ENCODE measurements at regions not wholly inside any gene's neighbourhood (a gene's known extent, or its start where the extent isn't known, plus 50 kb on each side); places are given as distances from the start of the nearest gene placed in this dataset.

DNA sequence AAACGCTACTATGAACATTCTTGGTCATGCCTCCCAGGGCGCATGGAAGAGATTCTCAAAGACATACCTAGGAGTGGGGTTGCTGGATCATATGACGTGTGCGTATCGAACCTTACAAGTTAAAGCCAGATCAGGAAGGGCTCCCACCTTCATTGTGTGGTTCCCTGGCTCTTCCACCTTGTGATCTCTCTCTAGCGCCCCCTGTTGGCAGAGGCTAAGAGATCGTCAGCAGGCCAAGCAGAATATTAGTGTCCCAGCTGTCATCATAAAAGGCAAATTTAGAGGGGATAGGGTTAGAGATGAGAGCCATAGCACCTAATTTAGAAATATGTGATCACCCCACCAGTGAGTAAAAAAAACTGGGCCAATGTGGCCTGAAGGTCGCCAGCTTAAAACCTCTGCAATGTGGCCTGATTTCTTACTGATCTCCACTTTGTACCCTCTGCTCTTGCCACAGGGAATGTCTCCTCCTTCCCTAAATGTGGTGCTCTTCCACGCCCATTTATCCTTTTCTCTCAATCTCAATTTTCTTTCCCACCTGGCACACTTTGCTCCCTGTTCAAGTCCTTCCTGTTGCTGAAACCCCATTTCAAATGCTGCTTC lies 91.7 kb upstream of the SHB start:
- Histone ChIP-seq H3K27ac (ENCODE audit: low read depth, low read length) (no peak overlapping the region), H3K4me3 (ENCODE audit: low read depth in 1 of 5, low read length in 5 of 5) (no peak overlapping the region), H3K36me3 (ENCODE audit: control insufficient read depth in 5 of 5, insufficient read depth in 5 of 5, low read length in 5 of 5) (no peaks in the 10 kb centered on the region)

DNA sequence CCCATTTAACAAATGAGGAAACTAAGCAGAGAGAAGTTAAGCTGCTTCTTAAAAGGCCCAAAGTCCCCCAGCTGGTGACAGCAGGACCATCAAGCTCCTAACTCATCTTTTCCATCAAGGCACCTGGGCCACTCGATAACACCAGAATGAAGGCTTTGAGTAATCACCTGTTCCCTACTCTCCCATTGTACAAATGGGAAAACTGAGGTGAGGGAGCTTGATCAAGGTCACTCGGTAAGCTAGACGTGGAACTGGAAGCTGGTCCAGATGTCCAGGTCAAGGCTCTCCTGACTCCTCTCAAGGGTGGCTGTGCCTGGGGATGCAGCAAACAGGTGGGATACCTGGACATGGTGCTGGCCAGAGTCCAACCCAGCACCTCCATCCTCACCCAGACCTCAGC lies 90.6 kb upstream of the SHB start:
- Histone ChIP-seq H3K9ac (ENCODE audit: low read length in 5 of 5) (no peak overlapping the region), H3K27me3 (ENCODE audit: control insufficient read depth in 5 of 5, insufficient read depth in 4 of 5, low read length in 5 of 5) (peaks cover 0 to 3% (median 0%) of the 10 kb centered on the region in 5 donors), H3K4me3 (ENCODE audit: low read depth in 1 of 5, low read length in 5 of 5) (no peak overlapping the region), H3K36me3 (ENCODE audit: control insufficient read depth in 5 of 5, insufficient read depth in 5 of 5, low read length in 5 of 5) (no peaks in the 10 kb centered on the region), H3K4me1 (ENCODE audit: control insufficient read depth in 5 of 5, insufficient read depth in 5 of 5, low read length in 5 of 5) (peaks cover 0 to 34% (median 21%) of the 10 kb centered on the region in 5 donors), H3K27ac (ENCODE audit: low read depth, low read length) (no peak overlapping the region), H3K9me3 (ENCODE audit: control insufficient read depth in 5 of 5, low read length in 5 of 5) (no peaks in the 10 kb centered on the region)

More for the DNA sequence above, 91.7 kb upstream of the SHB start:
- H3K27me3 ChIP-seq (ENCODE audit: control insufficient read depth in 5 of 5, insufficient read depth in 4 of 5, low read length in 5 of 5), result no peaks in the 10 kb centered on the region
- H3K9me3 ChIP-seq (ENCODE audit: control insufficient read depth in 5 of 5, low read length in 5 of 5), result no peaks in the 10 kb centered on the region
- H3K4me1 ChIP-seq (ENCODE audit: control insufficient read depth in 5 of 5, insufficient read depth in 5 of 5, low read length in 5 of 5), result peaks cover 0 to 41% (median 24%) of the 10 kb centered on the region in 5 donors
- H3K9ac ChIP-seq (ENCODE audit: low read length in 5 of 5), result no peak overlapping the region

DNA sequence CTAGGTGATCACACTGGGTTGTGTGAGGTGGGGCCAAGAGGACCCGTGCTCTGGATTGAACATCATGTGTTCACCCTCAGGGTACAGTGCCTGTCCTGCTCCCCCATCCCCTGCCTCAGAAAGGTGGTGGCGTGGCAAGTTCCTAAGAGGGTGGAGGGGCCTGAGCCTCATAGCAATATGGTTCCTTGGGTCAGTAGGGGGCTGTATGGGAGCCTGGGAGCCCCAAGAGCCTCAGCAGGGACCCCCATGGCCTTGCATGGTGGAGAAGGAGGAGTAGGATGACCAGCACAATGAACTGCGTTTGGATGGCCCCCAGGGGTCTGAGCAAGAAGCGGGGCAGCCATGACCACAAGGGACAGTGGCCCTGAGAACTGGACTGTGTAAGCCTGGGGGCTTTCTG lies 89.6 kb upstream of the SHB start:
- no peaks in the 10 kb centered on the region for H3K36me3 ChIP-seq (ENCODE audit: control insufficient read depth in 5 of 5, insufficient read depth in 5 of 5, low read length in 5 of 5)
- H3K9me3 ChIP-seq (ENCODE audit: control insufficient read depth in 5 of 5, low read length in 5 of 5), result no peaks in the 10 kb centered on the region
- no peak overlapping the region for H3K27ac ChIP-seq (ENCODE audit: low read depth, low read length)
- no peak overlapping the region for H3K4me3 ChIP-seq (ENCODE audit: low read depth in 1 of 5, low read length in 5 of 5)
- H3K9ac ChIP-seq (ENCODE audit: low read length in 5 of 5), result no peak overlapping the region
- H3K4me1 ChIP-seq (ENCODE audit: control insufficient read depth in 5 of 5, insufficient read depth in 5 of 5, low read length in 5 of 5), result peaks cover 0 to 24% (median 14%) of the 10 kb centered on the region in 5 donors
- peaks cover 0 to 3% (median 0%) of the 10 kb centered on the region in 5 donors for H3K27me3 ChIP-seq (ENCODE audit: control insufficient read depth in 5 of 5, insufficient read depth in 4 of 5, low read length in 5 of 5)

DNA sequence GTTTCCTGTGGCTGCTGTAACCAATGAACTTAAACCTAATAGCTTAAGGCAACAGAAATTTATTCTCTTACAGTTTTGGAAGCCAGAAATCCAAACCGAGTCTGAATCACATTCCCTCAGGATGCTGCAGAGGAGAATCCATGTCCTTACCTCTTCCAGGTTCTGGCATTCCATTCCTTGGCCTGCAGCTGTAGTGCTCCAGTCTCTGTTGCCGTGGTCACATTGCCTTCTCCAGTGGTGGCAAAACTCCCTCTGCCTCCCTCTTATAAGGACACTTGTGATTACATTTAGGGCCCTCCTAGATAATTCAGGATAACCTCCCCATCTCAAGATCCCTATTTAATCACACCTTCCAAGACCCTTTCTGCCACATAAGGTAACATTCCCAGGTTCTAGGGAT lies 88.7 kb upstream of the SHB start:
- Histone ChIP-seq H3K27ac (ENCODE audit: low read depth, low read length) (no peak overlapping the region), H3K9ac (ENCODE audit: low read length in 5 of 5) (no peak overlapping the region), H3K4me1 (ENCODE audit: control insufficient read depth in 5 of 5, insufficient read depth in 5 of 5, low read length in 5 of 5) (peaks cover 0 to 15% (median 7%) of the 10 kb centered on the region in 5 donors), H3K27me3 (ENCODE audit: control insufficient read depth in 5 of 5, insufficient read depth in 4 of 5, low read length in 5 of 5) (peaks cover 0 to 3% (median 0%) of the 10 kb centered on the region in 5 donors), H3K9me3 (ENCODE audit: control insufficient read depth in 5 of 5, low read length in 5 of 5) (no peaks in the 10 kb centered on the region), H3K36me3 (ENCODE audit: control insufficient read depth in 5 of 5, insufficient read depth in 5 of 5, low read length in 5 of 5) (no peaks in the 10 kb centered on the region), H3K4me3 (ENCODE audit: low read depth in 1 of 5, low read length in 5 of 5) (no peak overlapping the region)

DNA sequence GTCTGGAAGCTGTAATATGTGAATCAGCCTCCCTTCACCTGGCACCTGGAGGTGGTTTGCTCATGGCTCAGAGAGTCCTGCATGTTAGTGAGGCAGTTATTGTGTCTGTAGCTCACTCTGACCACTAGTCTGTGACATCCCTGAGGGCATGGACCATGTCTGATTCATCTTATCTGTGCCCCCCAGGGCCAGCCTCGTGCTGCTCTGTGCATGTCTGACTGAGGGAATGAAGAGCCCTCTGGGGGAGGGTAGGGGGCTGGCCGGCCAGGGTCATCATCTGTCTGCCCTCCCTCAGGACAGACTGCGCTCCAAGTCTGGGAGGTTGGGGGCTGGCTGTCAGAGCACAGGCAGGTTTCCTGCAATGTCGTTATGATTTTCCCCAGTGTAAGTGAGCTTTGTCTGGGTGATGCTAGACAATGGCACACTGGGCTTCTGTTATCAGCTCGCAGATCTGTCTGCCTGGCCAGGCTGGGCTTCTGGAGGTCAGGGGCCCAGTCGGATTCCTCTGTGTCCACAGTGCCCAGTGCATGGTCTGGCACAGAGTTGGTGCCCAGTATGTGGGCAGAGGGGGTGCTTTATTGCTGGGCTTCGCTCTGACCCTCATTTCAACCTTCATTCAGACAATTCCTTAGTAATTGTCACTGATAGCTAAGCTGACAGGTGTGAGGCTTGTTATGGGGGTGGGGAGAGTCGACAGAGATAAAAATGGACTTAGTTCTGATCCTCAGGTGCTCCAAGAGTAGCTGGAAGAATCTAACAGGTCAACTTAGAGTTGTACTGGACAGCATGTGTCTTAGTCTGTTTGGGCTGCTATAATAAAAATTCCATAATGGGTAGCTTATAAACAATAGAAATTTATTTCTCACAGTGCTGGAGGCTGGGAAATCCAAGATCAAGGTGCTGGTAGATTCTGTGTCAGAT lies 85.7 kb upstream of the SHB start:
- no peaks in the 10 kb centered on the region for H3K4me1 ChIP-seq (ENCODE audit: control insufficient read depth in 5 of 5, insufficient read depth in 5 of 5, low read length in 5 of 5)
- no peak overlapping the region for H3K4me3 ChIP-seq (ENCODE audit: low read depth in 1 of 5, low read length in 5 of 5)
- no peaks in the 10 kb centered on the region for H3K9me3 ChIP-seq (ENCODE audit: control insufficient read depth in 5 of 5, low read length in 5 of 5)
- H3K9ac ChIP-seq (ENCODE audit: low read length in 5 of 5), result no peak overlapping the region
- H3K27ac ChIP-seq (ENCODE audit: low read depth, low read length), result no peak overlapping the region
- no peaks in the 10 kb centered on the region for H3K36me3 ChIP-seq (ENCODE audit: control insufficient read depth in 5 of 5, insufficient read depth in 5 of 5, low read length in 5 of 5)
- peaks cover 0 to 5% (median 3%) of the 10 kb centered on the region in 5 donors for H3K27me3 ChIP-seq (ENCODE audit: control insufficient read depth in 5 of 5, insufficient read depth in 4 of 5, low read length in 5 of 5)

DNA sequence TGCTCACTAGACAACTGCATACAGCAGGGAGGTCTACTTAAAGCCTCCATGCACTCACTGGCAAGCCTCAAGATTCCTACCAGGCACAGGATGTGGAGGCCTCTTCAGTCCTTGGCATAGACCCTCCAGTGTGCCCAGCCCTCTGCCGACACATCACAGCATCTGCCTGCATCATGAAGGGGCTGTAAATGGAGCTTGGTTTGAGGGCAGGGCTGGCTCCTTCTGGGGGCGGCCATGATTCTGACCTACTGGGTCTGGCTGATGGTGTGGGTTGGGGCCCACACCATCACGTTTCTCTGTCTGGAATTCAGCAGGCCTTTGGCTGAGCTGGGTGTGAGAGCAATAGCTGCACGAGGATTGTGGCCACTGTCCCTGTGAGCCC lies 84.9 kb upstream of the SHB start:
- Histone ChIP-seq H3K27me3 (ENCODE audit: control insufficient read depth in 5 of 5, insufficient read depth in 4 of 5, low read length in 5 of 5) (peaks cover 0 to 5% (median 3%) of the 10 kb centered on the region in 5 donors), H3K9ac (ENCODE audit: low read length in 5 of 5) (no peak overlapping the region), H3K4me1 (ENCODE audit: control insufficient read depth in 5 of 5, insufficient read depth in 5 of 5, low read length in 5 of 5) (no peaks in the 10 kb centered on the region), H3K9me3 (ENCODE audit: control insufficient read depth in 5 of 5, low read length in 5 of 5) (no peaks in the 10 kb centered on the region), H3K27ac (ENCODE audit: low read depth, low read length) (no peak overlapping the region), H3K4me3 (ENCODE audit: low read depth in 1 of 5, low read length in 5 of 5) (no peak overlapping the region), H3K36me3 (ENCODE audit: control insufficient read depth in 5 of 5, insufficient read depth in 5 of 5, low read length in 5 of 5) (no peaks in the 10 kb centered on the region)

DNA sequence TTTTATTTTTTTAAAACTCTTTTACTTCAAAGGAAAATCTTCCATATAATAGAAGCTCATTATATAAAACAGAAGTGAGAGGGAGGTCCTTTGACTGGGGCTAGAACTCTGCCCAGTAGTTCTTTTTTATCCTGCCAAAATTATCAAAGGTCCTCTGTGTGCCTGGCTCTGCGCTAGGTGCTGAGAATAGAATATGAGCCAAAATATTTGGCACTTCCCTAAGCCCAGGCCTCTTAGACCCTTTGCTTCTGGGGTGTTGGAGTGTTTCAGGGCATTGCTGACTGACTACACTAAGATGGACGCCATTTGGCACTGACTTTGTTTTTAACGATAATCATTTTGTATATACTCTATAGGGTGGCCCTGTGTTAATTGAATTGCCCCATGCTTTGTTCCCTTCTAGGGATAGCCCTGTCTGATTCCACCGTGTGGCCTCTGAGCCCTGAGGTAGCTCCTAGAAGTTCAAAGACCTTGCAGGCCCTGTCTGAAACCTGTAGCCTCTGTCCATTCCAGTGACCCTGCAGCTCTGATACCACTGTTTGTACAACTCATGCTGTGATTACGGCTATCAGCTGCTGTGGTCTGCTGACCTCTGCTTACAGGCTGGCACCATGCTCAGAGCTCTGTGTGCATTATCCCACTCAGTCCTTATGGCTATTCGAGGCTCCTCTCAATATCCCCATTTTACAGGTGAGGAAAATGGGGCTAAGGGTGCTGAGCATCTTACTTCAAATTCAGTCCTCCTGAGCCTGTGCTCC lies 84.3 kb upstream of the SHB start:
- Histone ChIP-seq H3K9me3 (ENCODE audit: control insufficient read depth in 5 of 5, low read length in 5 of 5) (no peaks in the 10 kb centered on the region), H3K27ac (ENCODE audit: low read depth, low read length) (no peak overlapping the region), H3K9ac (ENCODE audit: low read length in 5 of 5) (no peak overlapping the region), H3K36me3 (ENCODE audit: control insufficient read depth in 5 of 5, insufficient read depth in 5 of 5, low read length in 5 of 5) (no peaks in the 10 kb centered on the region), H3K4me1 (ENCODE audit: control insufficient read depth in 5 of 5, insufficient read depth in 5 of 5, low read length in 5 of 5) (no peaks in the 10 kb centered on the region), H3K27me3 (ENCODE audit: control insufficient read depth in 5 of 5, insufficient read depth in 4 of 5, low read length in 5 of 5) (peaks cover 0 to 5% (median 3%) of the 10 kb centered on the region in 5 donors), H3K4me3 (ENCODE audit: low read depth in 1 of 5, low read length in 5 of 5) (no peak overlapping the region)

DNA sequence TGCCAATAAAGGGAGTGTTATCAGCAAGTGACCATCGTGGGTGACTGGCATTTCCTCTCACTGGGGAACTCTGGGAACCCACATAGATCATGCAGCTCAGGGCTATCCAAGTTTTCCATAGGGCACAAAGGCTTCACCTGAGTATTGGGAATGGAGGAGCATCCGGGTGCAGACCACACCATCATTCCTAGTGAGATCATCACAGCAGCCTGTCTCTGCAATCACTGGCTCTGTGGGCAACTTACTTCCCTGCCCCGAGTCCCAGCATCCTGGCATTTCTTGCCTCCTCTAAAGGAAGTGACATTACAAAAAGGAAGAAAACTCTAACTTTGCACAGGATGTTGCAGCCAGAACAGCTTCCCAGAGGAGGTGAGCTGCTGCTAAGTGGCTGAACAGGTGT lies 80.6 kb upstream of the SHB start:
- H3K9me3 ChIP-seq (ENCODE audit: control insufficient read depth in 5 of 5, low read length in 5 of 5), result no peaks in the 10 kb centered on the region
- H3K36me3 ChIP-seq (ENCODE audit: control insufficient read depth in 5 of 5, insufficient read depth in 5 of 5, low read length in 5 of 5), result no peaks in the 10 kb centered on the region
- peaks cover 0 to 5% (median 0%) of the 10 kb centered on the region in 5 donors for H3K27me3 ChIP-seq (ENCODE audit: control insufficient read depth in 5 of 5, insufficient read depth in 4 of 5, low read length in 5 of 5)
- H3K9ac ChIP-seq (ENCODE audit: low read length in 5 of 5), result no peak overlapping the region
- no peak overlapping the region for H3K4me3 ChIP-seq (ENCODE audit: low read depth in 1 of 5, low read length in 5 of 5)
- H3K4me1 ChIP-seq (ENCODE audit: control insufficient read depth in 5 of 5, insufficient read depth in 5 of 5, low read length in 5 of 5), result no peaks in the 10 kb centered on the region
- H3K27ac ChIP-seq (ENCODE audit: low read depth, low read length), result no peak overlapping the region

DNA sequence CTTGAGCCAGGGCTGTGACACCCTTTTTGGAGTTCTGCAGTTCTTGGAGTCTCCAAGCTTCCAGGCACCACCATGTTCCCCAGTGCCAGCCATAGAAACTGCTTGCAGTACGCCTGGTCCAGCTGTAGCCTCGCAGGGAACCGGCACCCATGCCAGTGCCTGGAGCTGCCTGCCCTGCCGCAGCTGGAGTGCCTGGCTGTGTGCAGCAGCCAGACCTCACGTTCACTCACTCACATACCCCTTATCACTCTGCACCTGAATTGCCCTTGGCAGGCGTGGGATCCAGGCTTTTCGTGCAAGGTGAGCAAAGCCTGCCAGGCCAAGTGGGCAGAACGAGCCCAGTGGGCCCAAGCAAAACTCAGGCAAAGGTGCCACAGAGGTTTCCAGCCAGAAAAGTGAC lies 77.8 kb upstream of the SHB start:
- Histone ChIP-seq H3K9me3 (ENCODE audit: control insufficient read depth in 5 of 5, low read length in 5 of 5) (no peaks in the 10 kb centered on the region), H3K9ac (ENCODE audit: low read length in 5 of 5) (no peak overlapping the region), H3K27ac (ENCODE audit: low read depth, low read length) (no peak overlapping the region), H3K36me3 (ENCODE audit: control insufficient read depth in 5 of 5, insufficient read depth in 5 of 5, low read length in 5 of 5) (no peaks in the 10 kb centered on the region), H3K4me1 (ENCODE audit: control insufficient read depth in 5 of 5, insufficient read depth in 5 of 5, low read length in 5 of 5) (peaks cover 0 to 4% (median 3%) of the 10 kb centered on the region in 5 donors), H3K27me3 (ENCODE audit: control insufficient read depth in 5 of 5, insufficient read depth in 4 of 5, low read length in 5 of 5) (peaks cover 0 to 5% (median 0%) of the 10 kb centered on the region in 5 donors), H3K4me3 (ENCODE audit: low read depth in 1 of 5, low read length in 5 of 5) (no peak overlapping the region)

Measured in subcutaneous abdominal adipose tissue (tissue), 5 donors.